ENCODE measurements at regions not wholly inside any gene's neighbourhood (a gene's known extent, or its start where the extent isn't known, plus 50 kb on each side); places are given as distances from the start of the nearest gene placed in this dataset.

- DNase-seq: no peak
- Mint-ChIP-seq H3K27me3 (ENCODE audit: insufficient read depth) (peaks cover 8% of the 10 kb centered on the region), H3K4me1 (peaks cover 10% of the 10 kb centered on the region), H3K9me3 (peaks cover 5% of the 10 kb centered on the region), H3K36me3 (ENCODE audit: low read depth) (no peaks in the 10 kb centered on the region), H3K4me3 (no peak overlapping the region), H3K27ac (no peak overlapping the region)
- no peak overlapping the region for H3K9ac ChIP-seq (ENCODE audit: extremely low read depth, low read length, poor library complexity, severe bottlenecking)
- H3K4me3 ChIP-seq (ENCODE audit: low read length): no peak overlapping the region
- 90 to 100% methylated on average over 2 to 4 of the region's 4 CpGs for WGBS, 2 experiments (ENCODE audit: insufficient coverage in 1 of 2, insufficient read length in 1 of 2)
- TF ChIP-seq CTCF (conservative IDR thresholded peaks at IDR 0.05): no peak
- no peaks in the 10 kb centered on the region for H3K36me3 ChIP-seq (ENCODE audit: control insufficient read depth, insufficient read depth, low read length)
- no peaks in the 10 kb centered on the region for H3K9me3 ChIP-seq (ENCODE audit: control insufficient read depth, low read length)
- no peaks in the 10 kb centered on the region for H3K27me3 ChIP-seq (ENCODE audit: control insufficient read depth, insufficient read depth, low read length, poor library complexity, severe bottlenecking)
- no peaks in the 10 kb centered on the region for H3K4me1 ChIP-seq (ENCODE audit: control insufficient read depth, insufficient read depth, low read length)
- no peak overlapping the region for H3K27ac ChIP-seq (ENCODE audit: low read depth, low read length)
Observed at GRCh38 chr13:97881556-97881955, 71.9 kb upstream of the IPO5 start.

GRCh38 chr13:97883396-97883795, 70.1 kb upstream of the IPO5 start:
- no peak for DNase-seq
- peaks cover 8% of the 10 kb centered on the region for H3K27me3 Mint-ChIP-seq (ENCODE audit: insufficient read depth)
- no peaks in the 10 kb centered on the region for H3K4me1 ChIP-seq (ENCODE audit: control insufficient read depth, insufficient read depth, low read length)
- no peak overlapping the region for H3K9ac ChIP-seq (ENCODE audit: extremely low read depth, low read length, poor library complexity, severe bottlenecking)
- WGBS, 2 experiments (ENCODE audit: insufficient coverage in 1 of 2, insufficient read length in 1 of 2): 88 to 96% methylated on average over 3 to 4 of the region's 4 CpGs
- no peak overlapping the region for H3K27ac Mint-ChIP-seq
- H3K9me3 Mint-ChIP-seq: peaks cover 5% of the 10 kb centered on the region
- H3K36me3 ChIP-seq (ENCODE audit: control insufficient read depth, insufficient read depth, low read length): no peaks in the 10 kb centered on the region
- H3K4me3 Mint-ChIP-seq: no peak overlapping the region
- TF ChIP-seq CTCF (conservative IDR thresholded peaks at IDR 0.05): no peak
- H3K36me3 Mint-ChIP-seq (ENCODE audit: low read depth): no peaks in the 10 kb centered on the region
- H3K27ac ChIP-seq (ENCODE audit: low read depth, low read length): no peak overlapping the region
- H3K4me1 Mint-ChIP-seq: peaks cover 10% of the 10 kb centered on the region
- no peak overlapping the region for H3K4me3 ChIP-seq (ENCODE audit: low read length)
- H3K9me3 ChIP-seq (ENCODE audit: control insufficient read depth, low read length): no peaks in the 10 kb centered on the region
- no peaks in the 10 kb centered on the region for H3K27me3 ChIP-seq (ENCODE audit: control insufficient read depth, insufficient read depth, low read length, poor library complexity, severe bottlenecking)

GRCh38 chr13:97884707-97885468, 68.6 kb upstream of the IPO5 start:
- 76 to 85% methylated on average over 2 to 9 of the region's 9 CpGs for WGBS, 2 experiments (ENCODE audit: insufficient coverage in 1 of 2, insufficient read length in 1 of 2)
- H3K4me1 Mint-ChIP-seq: peaks cover 5% of the 10 kb centered on the region
- peaks cover 9% of the 10 kb centered on the region for H3K27me3 Mint-ChIP-seq (ENCODE audit: insufficient read depth)
- no peaks in the 10 kb centered on the region for H3K4me1 ChIP-seq (ENCODE audit: control insufficient read depth, insufficient read depth, low read length)
- H3K9me3 ChIP-seq (ENCODE audit: control insufficient read depth, low read length): no peaks in the 10 kb centered on the region
- TF ChIP-seq CTCF (conservative IDR thresholded peaks at IDR 0.05): no peak
- no peak overlapping the region for H3K27ac Mint-ChIP-seq
- DNase-seq: no peak
- no peaks in the 10 kb centered on the region for H3K36me3 ChIP-seq (ENCODE audit: control insufficient read depth, insufficient read depth, low read length)
- H3K9me3 Mint-ChIP-seq: peaks cover 5% of the 10 kb centered on the region
- H3K27ac ChIP-seq (ENCODE audit: low read depth, low read length): no peak overlapping the region
- no peaks in the 10 kb centered on the region for H3K27me3 ChIP-seq (ENCODE audit: control insufficient read depth, insufficient read depth, low read length, poor library complexity, severe bottlenecking)
- no peak overlapping the region for H3K9ac ChIP-seq (ENCODE audit: extremely low read depth, low read length, poor library complexity, severe bottlenecking)
- no peaks in the 10 kb centered on the region for H3K36me3 Mint-ChIP-seq (ENCODE audit: low read depth)
- H3K4me3 ChIP-seq (ENCODE audit: low read length): no peak overlapping the region
- no peak overlapping the region for H3K4me3 Mint-ChIP-seq

All from endodermal cell (in vitro differentiated cells).